Kidney epithelial cell (primary cell): ENCODE measurements at regions not wholly inside any gene's neighbourhood (a gene's known extent, or its start where the extent isn't known, plus 50 kb on each side); places are given as distances from the start of the nearest gene placed in this dataset.

Experiments used
- DNase-seq: peaks from one replicate; pipeline ENCODE4 v3.0.0-alpha.2; 2010; ENCODE audit warnings: low read depth
- H3K27me3 ChIP-seq: 2 replicates; pipeline ENCODE4 v1.6.0; 2011; ENCODE audit warnings: low read length; ENCODE audit not compliant: control insufficient read depth, insufficient read depth
- H3K36me3 ChIP-seq: 2 replicates; pipeline ENCODE4 v1.5.1; 2011; ENCODE audit warnings: low read length; ENCODE audit not compliant: control insufficient read depth, insufficient read depth
- H3K4me3 ChIP-seq: 2 replicates; pipeline ENCODE4 v1.5.1; 2011; ENCODE audit warnings: low read depth, mild to moderate bottlenecking, control low read depth, low read length
- CTCF ChIP-seq: IDR thresholded peaks from 2 replicates; pipeline ENCODE4 v1.5.1; 2011; ENCODE audit warnings: mild to moderate bottlenecking, moderate library complexity, low read length, control low read depth, inconsistent platforms; ENCODE audit not compliant: insufficient read depth, poor library complexity, severe bottlenecking

DNA sequence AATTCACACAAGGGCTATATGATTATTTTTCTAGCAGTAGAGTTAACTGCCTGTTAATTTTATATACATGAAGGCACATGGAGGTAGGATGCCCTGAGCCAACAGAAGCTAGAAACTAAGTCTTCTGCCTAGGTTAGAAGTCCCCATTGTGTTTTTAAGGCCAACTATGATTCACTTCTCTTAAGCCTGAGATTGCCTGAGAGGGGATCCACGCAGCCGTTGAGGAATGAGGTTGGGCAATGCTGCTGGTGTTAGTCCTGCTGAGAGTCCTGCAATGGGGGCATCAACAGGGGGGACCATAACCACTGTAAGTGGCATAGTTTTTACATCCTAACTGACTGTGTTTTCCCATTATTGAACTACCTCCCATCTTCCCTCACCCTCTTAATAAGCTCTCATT lies 60.1 kb upstream of the PFN2 start:
- H3K27me3 ChIP-seq, result no peaks in the 10 kb centered on the region
- H3K4me3 ChIP-seq, result no peak overlapping the region
- no peaks in the 10 kb centered on the region for H3K36me3 ChIP-seq
- DNase-seq, result no peak
- no peak for TF ChIP-seq CTCF

GRCh38 chr3:150023239-150023636 lies 52.5 kb upstream of the PFN2 start:
- Histone ChIP-seq H3K4me3 (no peak overlapping the region), H3K36me3 (no peaks in the 10 kb centered on the region), H3K27me3 (no peaks in the 10 kb centered on the region)
- no peak for TF ChIP-seq CTCF
- no peak for DNase-seq

GRCh38 chr3:150022381-150023238 lies 51.9 kb upstream of the PFN2 start:
- no peak for DNase-seq
- no peak for TF ChIP-seq CTCF

DNA sequence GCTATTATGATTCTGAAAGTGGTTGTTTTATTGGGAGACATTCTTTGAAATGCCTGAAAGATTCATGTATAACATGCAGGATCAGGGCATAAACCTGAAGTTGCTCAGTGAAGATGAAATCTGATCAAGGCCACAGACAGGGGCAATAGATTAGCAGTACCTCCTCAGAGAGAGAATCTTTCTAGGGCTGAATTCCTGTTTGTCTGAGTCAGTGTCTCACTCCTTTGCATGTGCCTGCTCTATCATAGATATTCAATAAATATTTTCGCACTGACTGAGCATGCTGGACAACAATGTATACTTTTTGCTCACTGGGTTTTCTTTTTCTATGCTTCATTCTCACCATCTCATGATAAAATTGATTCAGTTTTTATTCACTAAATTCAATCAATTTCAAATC lies 49.8 kb upstream of the PFN2 start:
- TF ChIP-seq CTCF, result no peak
- no peak for DNase-seq
- no peaks in the 10 kb centered on the region for H3K27me3 ChIP-seq
- no peak overlapping the region for H3K4me3 ChIP-seq
- H3K36me3 ChIP-seq, result no peaks in the 10 kb centered on the region

More at GRCh38 chr3:150022381-150023238, 51.9 kb upstream of the PFN2 start:
- H3K4me3 ChIP-seq, result no peak overlapping the region
- H3K36me3 ChIP-seq, result no peaks in the 10 kb centered on the region
- no peaks in the 10 kb centered on the region for H3K27me3 ChIP-seq
